Neural cell (in vitro differentiated cells): ENCODE measurements at regions not wholly inside any gene's neighbourhood (a gene's known extent, or its start where the extent isn't known, plus 50 kb on each side); places are given as distances from the start of the nearest gene placed in this dataset.

Experiments used
- EP300 ChIP-seq: fragments of 450-650 bp; conservative IDR thresholded peaks from 2 replicates; pipeline ENCODE4 v1.6.1; 2014; ENCODE audit warnings: antibody characterized with exemption, mild to moderate bottlenecking, moderate library complexity; ENCODE audit not compliant: poor library complexity, severe bottlenecking
- EZH2 ChIP-seq: fragments of 200-600, 300-800 bp; shearing (Covaris generic), sonication (generic); IDR thresholded peaks from 2 replicates; pipeline ENCODE4 v1.6.1; 2014; ENCODE audit warnings: antibody characterized with exemption, low read length, borderline replicate concordance, mild to moderate bottlenecking; ENCODE audit not compliant: insufficient read depth, poor library complexity, severe bottlenecking
- MXI1 ChIP-seq: fragments of 450-650 bp; conservative IDR thresholded peaks from 2 replicates; pipeline ENCODE4 v1.6.1; 2014; ENCODE audit warnings: antibody characterized with exemption, mild to moderate bottlenecking; ENCODE audit not compliant: poor library complexity, severe bottlenecking
- POLR2AphosphoS5 ChIP-seq: IDR thresholded peaks from 2 replicates; pipeline ENCODE4 v1.6.1; 2012
- RAD21 ChIP-seq: fragments of 450-650 bp; conservative IDR thresholded peaks from 2 replicates; pipeline ENCODE4 v1.6.1; 2014; ENCODE audit warnings: antibody characterized with exemption, mild to moderate bottlenecking, moderate library complexity
- SMC3 ChIP-seq: fragments of 450-650 bp; conservative IDR thresholded peaks from 2 replicates; pipeline ENCODE4 v1.6.1; 2014; ENCODE audit warnings: antibody characterized with exemption, mild to moderate bottlenecking, moderate library complexity; ENCODE audit not compliant: poor library complexity
- TAF1 ChIP-seq: IDR thresholded peaks from 2 replicates; pipeline ENCODE4 v1.6.1; 2012; ENCODE audit warnings: low read depth
- TF ChIP-seq, protein P1 (sequence below): fragments of 450-650 bp; IDR thresholded peaks from 2 replicates; pipeline ENCODE4 v1.5.1; 2014; ENCODE audit warnings: antibody characterized with exemption, mild to moderate bottlenecking, moderate library complexity; ENCODE audit not compliant: poor library complexity, severe bottlenecking
- TF ChIP-seq, protein P2 (sequence below): IDR thresholded peaks from 2 replicates; pipeline ENCODE4 v1.6.1; 2012; ENCODE audit warnings: borderline replicate concordance

DNA sequence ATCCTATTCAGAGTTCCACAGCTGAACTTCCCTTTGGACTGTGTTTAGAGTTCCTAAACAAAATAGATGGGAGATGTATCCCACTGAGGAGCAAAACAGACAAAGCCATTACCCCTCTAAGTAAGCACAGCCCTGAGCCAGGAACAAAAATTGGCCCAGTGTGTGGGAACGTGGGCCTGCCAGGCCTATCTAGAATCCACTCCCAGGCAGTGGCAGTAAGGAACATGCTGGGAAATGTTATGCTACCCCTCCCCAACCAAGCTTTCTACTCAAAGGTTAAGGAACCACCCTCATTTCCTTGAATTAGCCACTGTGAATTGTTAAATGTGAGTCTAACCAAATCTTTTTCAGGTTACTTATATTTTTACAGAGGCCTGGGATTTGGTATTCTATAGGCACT lies 405.1 kb upstream of the PTGER4 start:
- no peak for TF ChIP-seq RAD21
- TF ChIP-seq, protein P1, sequence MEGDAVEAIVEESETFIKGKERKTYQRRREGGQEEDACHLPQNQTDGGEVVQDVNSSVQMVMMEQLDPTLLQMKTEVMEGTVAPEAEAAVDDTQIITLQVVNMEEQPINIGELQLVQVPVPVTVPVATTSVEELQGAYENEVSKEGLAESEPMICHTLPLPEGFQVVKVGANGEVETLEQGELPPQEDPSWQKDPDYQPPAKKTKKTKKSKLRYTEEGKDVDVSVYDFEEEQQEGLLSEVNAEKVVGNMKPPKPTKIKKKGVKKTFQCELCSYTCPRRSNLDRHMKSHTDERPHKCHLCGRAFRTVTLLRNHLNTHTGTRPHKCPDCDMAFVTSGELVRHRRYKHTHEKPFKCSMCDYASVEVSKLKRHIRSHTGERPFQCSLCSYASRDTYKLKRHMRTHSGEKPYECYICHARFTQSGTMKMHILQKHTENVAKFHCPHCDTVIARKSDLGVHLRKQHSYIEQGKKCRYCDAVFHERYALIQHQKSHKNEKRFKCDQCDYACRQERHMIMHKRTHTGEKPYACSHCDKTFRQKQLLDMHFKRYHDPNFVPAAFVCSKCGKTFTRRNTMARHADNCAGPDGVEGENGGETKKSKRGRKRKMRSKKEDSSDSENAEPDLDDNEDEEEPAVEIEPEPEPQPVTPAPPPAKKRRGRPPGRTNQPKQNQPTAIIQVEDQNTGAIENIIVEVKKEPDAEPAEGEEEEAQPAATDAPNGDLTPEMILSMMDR, result no peak
- no peak for TF ChIP-seq POLR2AphosphoS5
- TF ChIP-seq EZH2, result no peak
- no peak for TF ChIP-seq EP300
- TF ChIP-seq TAF1, result no peak
- no peak for TF ChIP-seq MXI1
- TF ChIP-seq, protein P2, sequence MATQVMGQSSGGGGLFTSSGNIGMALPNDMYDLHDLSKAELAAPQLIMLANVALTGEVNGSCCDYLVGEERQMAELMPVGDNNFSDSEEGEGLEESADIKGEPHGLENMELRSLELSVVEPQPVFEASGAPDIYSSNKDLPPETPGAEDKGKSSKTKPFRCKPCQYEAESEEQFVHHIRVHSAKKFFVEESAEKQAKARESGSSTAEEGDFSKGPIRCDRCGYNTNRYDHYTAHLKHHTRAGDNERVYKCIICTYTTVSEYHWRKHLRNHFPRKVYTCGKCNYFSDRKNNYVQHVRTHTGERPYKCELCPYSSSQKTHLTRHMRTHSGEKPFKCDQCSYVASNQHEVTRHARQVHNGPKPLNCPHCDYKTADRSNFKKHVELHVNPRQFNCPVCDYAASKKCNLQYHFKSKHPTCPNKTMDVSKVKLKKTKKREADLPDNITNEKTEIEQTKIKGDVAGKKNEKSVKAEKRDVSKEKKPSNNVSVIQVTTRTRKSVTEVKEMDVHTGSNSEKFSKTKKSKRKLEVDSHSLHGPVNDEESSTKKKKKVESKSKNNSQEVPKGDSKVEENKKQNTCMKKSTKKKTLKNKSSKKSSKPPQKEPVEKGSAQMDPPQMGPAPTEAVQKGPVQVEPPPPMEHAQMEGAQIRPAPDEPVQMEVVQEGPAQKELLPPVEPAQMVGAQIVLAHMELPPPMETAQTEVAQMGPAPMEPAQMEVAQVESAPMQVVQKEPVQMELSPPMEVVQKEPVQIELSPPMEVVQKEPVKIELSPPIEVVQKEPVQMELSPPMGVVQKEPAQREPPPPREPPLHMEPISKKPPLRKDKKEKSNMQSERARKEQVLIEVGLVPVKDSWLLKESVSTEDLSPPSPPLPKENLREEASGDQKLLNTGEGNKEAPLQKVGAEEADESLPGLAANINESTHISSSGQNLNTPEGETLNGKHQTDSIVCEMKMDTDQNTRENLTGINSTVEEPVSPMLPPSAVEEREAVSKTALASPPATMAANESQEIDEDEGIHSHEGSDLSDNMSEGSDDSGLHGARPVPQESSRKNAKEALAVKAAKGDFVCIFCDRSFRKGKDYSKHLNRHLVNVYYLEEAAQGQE, result no peak
- no peak for TF ChIP-seq SMC3
